ENCODE measurements at regions not wholly inside any gene's neighbourhood (a gene's known extent, or its start where the extent isn't known, plus 50 kb on each side); places are given as distances from the start of the nearest gene placed in this dataset.
A peak's percentile ranks its signal among the peaks of the same experiment; 100 is the strongest.
"Not testable (repeated sequence)": the region's sequence is repeated elsewhere in the genome, so short reads cannot be mapped to it uniquely, and the experiment has no call there.

GRCh38 chr6:25122622-25123237, 156.4 kb upstream of the CARMIL1 start:
- DNase-seq (ENCODE audit: low read depth, low spot score), result no peak

GRCh38 chr6:25124216-25124715, 154.9 kb upstream of the CARMIL1 start:
- DNase-seq (ENCODE audit: low read depth, low spot score), result no peak

- no peak for DNase-seq (ENCODE audit: low read depth, low spot score)
Measured at GRCh38 chr6:25125736-25126135, 153.4 kb upstream of the CARMIL1 start.

GRCh38 chr6:25127076-25127837, 151.9 kb upstream of the CARMIL1 start:
- no peak for DNase-seq (ENCODE audit: low read depth, low spot score)

GRCh38 chr6:25130518-25130917, 148.7 kb upstream of the CARMIL1 start:
- no peak for DNase-seq (ENCODE audit: low read depth, low spot score)

GRCh38 chr6:25132934-25133333, 146.2 kb upstream of the CARMIL1 start:
- DNase-seq (ENCODE audit: low read depth, low spot score), result no peak

GRCh38 chr6:25133568-25133967, 145.6 kb upstream of the CARMIL1 start:
- DNase-seq (ENCODE audit: low read depth, low spot score), result no peak

GRCh38 chr6:25136854-25137253, 142.3 kb upstream of the CARMIL1 start:
- no peak for DNase-seq (ENCODE audit: low read depth, low spot score)

- DNase-seq (ENCODE audit: low read depth, low spot score), result no peak
Measured at GRCh38 chr6:25137480-25137879, 141.7 kb upstream of the CARMIL1 start.

- DNase-seq (ENCODE audit: low read depth, low spot score), result no peak
Measured at GRCh38 chr6:25137916-25138232, 141.3 kb upstream of the CARMIL1 start.

GRCh38 chr6:25138233-25138933, 140.8 kb upstream of the CARMIL1 start:
- DNase-seq (ENCODE audit: low read depth, low spot score), result peak; percentile 48

- DNase-seq (ENCODE audit: low read depth, low spot score), result no peak
Measured at GRCh38 chr6:25138934-25139415, 140.2 kb upstream of the CARMIL1 start.

GRCh38 chr6:25139608-25140007, 139.6 kb upstream of the CARMIL1 start:
- DNase-seq (ENCODE audit: low read depth, low spot score), result not testable (repeated sequence)

GRCh38 chr6:25142506-25142905, 136.7 kb upstream of the CARMIL1 start:
- DNase-seq (ENCODE audit: low read depth, low spot score), result no peak

GRCh38 chr6:25144919-25145318, 134.3 kb upstream of the CARMIL1 start:
- DNase-seq (ENCODE audit: low read depth, low spot score), result no peak

- no peak for DNase-seq (ENCODE audit: low read depth, low spot score)
Measured at GRCh38 chr6:25147223-25147622, 132.0 kb upstream of the CARMIL1 start.

- DNase-seq (ENCODE audit: low read depth, low spot score), result no peak
Measured at GRCh38 chr6:25150031-25150430, 129.1 kb upstream of the CARMIL1 start.

GRCh38 chr6:25150863-25151262, 128.3 kb upstream of the CARMIL1 start:
- DNase-seq (ENCODE audit: low read depth, low spot score), result no peak

GRCh38 chr6:25153079-25153478, 126.1 kb upstream of the CARMIL1 start:
- no peak for DNase-seq (ENCODE audit: low read depth, low spot score)

GRCh38 chr6:25154034-25154596, 125.1 kb upstream of the CARMIL1 start:
- no peak for DNase-seq (ENCODE audit: low read depth, low spot score)

- DNase-seq (ENCODE audit: low read depth, low spot score), result no peak
Measured at GRCh38 chr6:25155211-25155610, 124.0 kb upstream of the CARMIL1 start.

GRCh38 chr6:25156123-25156522, 123.1 kb upstream of the CARMIL1 start:
- no peak for DNase-seq (ENCODE audit: low read depth, low spot score)
